Suprapubic skin (tissue), 4 donors: ENCODE measurements at regions not wholly inside any gene's neighbourhood (a gene's known extent, or its start where the extent isn't known, plus 50 kb on each side); places are given as distances from the start of the nearest gene placed in this dataset.

Experiments used
- DNase-seq, 2 donors: peaks; one replicate each; pipeline ENCODE4 v3.0.0-alpha.2; 2019; ENCODE audit warnings: low spot score in 2 of 2
- H3K27ac ChIP-seq: fragments of 200-600 bp; sonication (generic); one replicate; pipeline ENCODE4 v1.5.1; 2019
- H3K27me3 ChIP-seq: fragments of 200-600 bp; sonication (generic); one replicate; pipeline ENCODE4 v1.5.1; 2019
- H3K36me3 ChIP-seq: fragments of 200-600 bp; sonication (generic); one replicate; pipeline ENCODE4 v1.5.1; 2019
- H3K4me1 ChIP-seq: fragments of 200-600 bp; sonication (generic); one replicate; pipeline ENCODE4 v1.5.1; 2019
- H3K4me3 ChIP-seq: fragments of 200-600 bp; sonication (generic); one replicate; pipeline ENCODE4 v1.5.1; 2019; ENCODE audit warnings: mild to moderate bottlenecking
- H3K9me3 ChIP-seq: fragments of 200-600 bp; sonication (generic); one replicate; pipeline ENCODE4 v1.5.1; 2019
- EP300 ChIP-seq: sonication (generic); formaldehyde crosslinking; IDR thresholded peaks from one replicate; pipeline ENCODE4 v1.6.1; 2017; ENCODE audit warnings: antibody characterized with exemption
- POLR2A ChIP-seq, 2 donors: fragments of 450-650 bp; IDR thresholded peaks; one replicate each; pipeline ENCODE4 v1.6.1; 2017; ENCODE audit warnings: antibody characterized with exemption in 2 of 2, mild to moderate bottlenecking in 2 of 2, moderate library complexity in 2 of 2
- POLR2AphosphoS5 ChIP-seq, 3 donors: sonication (generic); formaldehyde crosslinking; IDR thresholded peaks; one replicate each; pipeline ENCODE4 v1.6.1; 2017; ENCODE audit warnings: antibody characterized with exemption in 3 of 3
- WGBS: methylation state at CpG from one replicate; pipeline ENCODE4 v1.1.5; 2018; 5-methylcytosine and 5-hydroxymethylcytosine counted together
- TF ChIP-seq, protein P1 (sequence below), 2 donors: fragments of 200-600 bp in 1 of 2; fragments of 450-650 bp in 1 of 2; sonication (generic) in 1 of 2; IDR thresholded peaks; one replicate each; pipeline ENCODE4 v1.5.1; 2016 to 2019; ENCODE audit warnings: antibody characterized with exemption in 2 of 2, mild to moderate bottlenecking in 1 of 2, moderate library complexity in 1 of 2

DNA sequence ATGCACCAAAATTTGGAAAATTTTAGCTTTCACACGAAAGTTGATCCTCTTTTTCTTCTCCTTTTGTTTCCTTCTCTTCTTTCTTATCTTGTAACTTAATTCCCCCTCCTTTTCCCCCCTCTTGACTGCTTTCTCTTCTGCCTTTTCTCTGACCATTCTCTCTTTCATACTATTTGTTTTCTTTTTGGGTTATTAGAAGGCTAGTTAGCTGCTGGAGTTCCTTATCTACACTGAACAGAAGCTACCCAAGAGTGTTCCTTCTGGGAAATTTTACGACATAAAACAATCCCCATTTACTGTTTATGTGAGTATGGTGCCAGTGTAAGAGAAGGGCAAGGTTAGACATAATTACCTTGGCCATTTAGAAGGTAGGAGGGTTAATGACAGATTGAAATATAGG, 218.4 kb upstream of the DTNA start:
- Histone ChIP-seq H3K36me3 (no peaks in the 10 kb centered on the region), H3K27me3 (peaks cover 18% of the 10 kb centered on the region), H3K9me3 (no peaks in the 10 kb centered on the region), H3K4me1 (peaks cover 12% of the 10 kb centered on the region), H3K4me3 (no peak overlapping the region), H3K27ac (no peak overlapping the region)
- DNase-seq: no peak
- TF ChIP-seq POLR2A (IDR thresholded peaks at IDR 0.05) (no peak), EP300 (no peak), POLR2AphosphoS5 (IDR thresholded peaks at IDR 0.05) (no peak)
- TF ChIP-seq, protein P1, sequence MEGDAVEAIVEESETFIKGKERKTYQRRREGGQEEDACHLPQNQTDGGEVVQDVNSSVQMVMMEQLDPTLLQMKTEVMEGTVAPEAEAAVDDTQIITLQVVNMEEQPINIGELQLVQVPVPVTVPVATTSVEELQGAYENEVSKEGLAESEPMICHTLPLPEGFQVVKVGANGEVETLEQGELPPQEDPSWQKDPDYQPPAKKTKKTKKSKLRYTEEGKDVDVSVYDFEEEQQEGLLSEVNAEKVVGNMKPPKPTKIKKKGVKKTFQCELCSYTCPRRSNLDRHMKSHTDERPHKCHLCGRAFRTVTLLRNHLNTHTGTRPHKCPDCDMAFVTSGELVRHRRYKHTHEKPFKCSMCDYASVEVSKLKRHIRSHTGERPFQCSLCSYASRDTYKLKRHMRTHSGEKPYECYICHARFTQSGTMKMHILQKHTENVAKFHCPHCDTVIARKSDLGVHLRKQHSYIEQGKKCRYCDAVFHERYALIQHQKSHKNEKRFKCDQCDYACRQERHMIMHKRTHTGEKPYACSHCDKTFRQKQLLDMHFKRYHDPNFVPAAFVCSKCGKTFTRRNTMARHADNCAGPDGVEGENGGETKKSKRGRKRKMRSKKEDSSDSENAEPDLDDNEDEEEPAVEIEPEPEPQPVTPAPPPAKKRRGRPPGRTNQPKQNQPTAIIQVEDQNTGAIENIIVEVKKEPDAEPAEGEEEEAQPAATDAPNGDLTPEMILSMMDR (IDR thresholded peaks at IDR 0.05): no peak
- WGBS: 62% methylated on average over 2 of the region's 2 CpGs

GRCh38 chr18:34492652-34493051, 217.4 kb upstream of the DTNA start:
- Histone ChIP-seq H3K4me1 (peaks cover 12% of the 10 kb centered on the region), H3K27me3 (peaks cover 18% of the 10 kb centered on the region), H3K4me3 (peak overlapping the region; percentile 56), H3K9me3 (no peaks in the 10 kb centered on the region), H3K36me3 (no peaks in the 10 kb centered on the region), H3K27ac (no peak overlapping the region)
- DNase-seq: no peak
- TF ChIP-seq EP300: no peak
- TF ChIP-seq, protein P1 (IDR thresholded peaks at IDR 0.05): no peak

GRCh38 chr18:34493099-34493544, 217.0 kb upstream of the DTNA start:
- Histone ChIP-seq H3K27me3 (peaks cover 18% of the 10 kb centered on the region), H3K4me3 (peak overlapping the region; percentile 56), H3K27ac (peak overlapping the region; percentile 71), H3K9me3 (no peaks in the 10 kb centered on the region), H3K4me1 (peaks cover 12% of the 10 kb centered on the region), H3K36me3 (no peaks in the 10 kb centered on the region)
- WGBS: under 1% methylated on average over 17 of the region's 18 CpGs
- DNase-seq: peak; percentile 76 to 78
- TF ChIP-seq, protein P1 (IDR thresholded peaks at IDR 0.05): no peak
- TF ChIP-seq EP300: no peak

DNA sequence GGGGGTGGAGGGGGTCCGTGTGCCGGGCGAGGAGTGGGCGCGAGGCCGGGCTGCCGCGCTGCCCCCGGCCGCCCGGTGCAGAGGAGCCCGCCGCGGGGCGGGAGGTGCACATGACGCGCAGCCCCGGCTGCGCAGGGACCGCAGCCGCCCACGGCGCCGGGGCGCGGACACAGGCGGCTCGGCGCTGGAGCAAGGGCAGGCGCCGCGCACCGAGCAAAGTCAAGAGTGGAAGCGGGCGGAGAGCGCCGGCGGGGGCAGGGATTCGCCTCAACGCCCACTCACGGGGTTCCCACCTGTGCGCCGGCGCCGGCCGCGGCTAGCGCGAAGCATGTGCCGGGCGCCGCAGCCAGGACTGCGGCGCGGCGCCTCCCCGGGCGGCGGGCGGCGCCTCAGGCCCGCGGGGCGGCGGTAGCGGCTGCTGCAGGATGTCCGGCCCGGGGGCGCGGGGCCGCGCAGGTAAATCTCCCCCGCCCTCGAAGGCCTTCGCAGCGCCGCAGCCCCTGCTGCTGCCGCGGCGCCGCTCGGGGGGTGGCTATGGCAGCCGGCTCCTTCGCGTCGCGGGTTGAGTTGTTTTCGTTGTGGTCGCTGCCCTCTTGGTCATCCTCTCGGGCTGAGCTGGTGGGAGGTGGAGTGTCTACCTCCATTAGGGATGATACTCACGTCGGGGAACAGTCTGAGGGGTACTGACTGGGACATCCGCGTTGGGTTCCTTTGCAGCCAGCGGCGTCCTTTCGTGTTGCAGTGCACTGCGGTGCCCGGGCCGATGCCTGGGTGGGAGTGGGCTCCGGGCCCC, 216.3 kb upstream of the DTNA start:
- Histone ChIP-seq H3K9me3 (no peaks in the 10 kb centered on the region), H3K27ac (peak overlapping the region; percentile 71), H3K27me3 (peaks cover 18% of the 10 kb centered on the region), H3K36me3 (no peaks in the 10 kb centered on the region), H3K4me3 (peak overlapping the region; percentile 56), H3K4me1 (peaks cover 12% of the 10 kb centered on the region)
- no peak for TF ChIP-seq POLR2A (IDR thresholded peaks at IDR 0.05)
- no peak for TF ChIP-seq POLR2AphosphoS5 (IDR thresholded peaks at IDR 0.05)
- no peak for TF ChIP-seq EP300
- TF ChIP-seq, protein P1 (IDR thresholded peaks at IDR 0.05): no peak
- 0% methylated on average over 1 of the region's 101 CpGs for WGBS
- DNase-seq: no peak

- WGBS: 11% methylated on average over 15 of the region's 16 CpGs
- TF ChIP-seq, protein P1 (IDR thresholded peaks at IDR 0.05): no peak
- no peak for TF ChIP-seq POLR2AphosphoS5 (IDR thresholded peaks at IDR 0.05)
- no peak for TF ChIP-seq EP300
- TF ChIP-seq POLR2A (IDR thresholded peaks at IDR 0.05): no peak
- DNase-seq: no peak
- Histone ChIP-seq H3K9me3 (no peaks in the 10 kb centered on the region), H3K36me3 (no peaks in the 10 kb centered on the region), H3K27me3 (peaks cover 18% of the 10 kb centered on the region), H3K4me3 (peak overlapping the region; percentile 56), H3K27ac (no peak overlapping the region), H3K4me1 (peaks cover 12% of the 10 kb centered on the region)
Observed at GRCh38 chr18:34494359-34494696, 215.8 kb upstream of the DTNA start.
